Fibroblast of lung (primary cell): ENCODE measurements at regions not wholly inside any gene's neighbourhood (a gene's known extent, or its start where the extent isn't known, plus 50 kb on each side); places are given as distances from the start of the nearest gene placed in this dataset.

Experiments
- DNase-seq, 2 donors: peaks; one replicate each; pipeline versions ENCODE4 v3.0.0 to v3.0.0-alpha.2; 2010; ENCODE audit warnings: low read depth in 2 of 2
- H2AFZ ChIP-seq: 2 replicates; pipeline ENCODE4 v1.5.1; 2012; ENCODE audit warnings: low read length, control low read depth, inconsistent platforms
- H3K27ac ChIP-seq: 2 replicates; pipeline ENCODE4 v1.5.1; 2011; ENCODE audit warnings: low read length, control low read depth; ENCODE audit not compliant: insufficient read depth
- H3K27me3 ChIP-seq: 2 replicates; pipeline ENCODE4 v1.5.1; 2011; ENCODE audit warnings: mild to moderate bottlenecking, low read length; ENCODE audit not compliant: control insufficient read depth, insufficient read depth
- H3K36me3 ChIP-seq: 2 replicates; pipeline ENCODE4 v1.5.1; 2011; ENCODE audit warnings: low read length; ENCODE audit not compliant: control insufficient read depth, insufficient read depth
- H3K4me1 ChIP-seq: 2 replicates; pipeline ENCODE4 v1.5.1; 2011; ENCODE audit warnings: low read length; ENCODE audit not compliant: control insufficient read depth, insufficient read depth; ENCODE audit errors: extremely low read depth
- H3K4me2 ChIP-seq: 2 replicates; pipeline ENCODE4 v1.5.1; 2011; ENCODE audit warnings: low read length, control low read depth; ENCODE audit not compliant: insufficient read depth; ENCODE audit errors: extremely low read depth
- H3K4me3 ChIP-seq, 4 experiments: fragments of 200-600 bp in 1 of 4; sonication (generic) in 1 of 4; replicated peaks in 1 of 4; 2 replicates each; pipeline ENCODE4 v1.5.1; 2011 to 2016; ENCODE audit warnings: low read length in 4 of 4, low read depth in 3 of 4, mild to moderate bottlenecking in 3 of 4, control low read depth in 2 of 4, inconsistent platforms in 1 of 4, mixed read lengths in 1 of 4; ENCODE audit not compliant: insufficient read depth in 1 of 4; ENCODE audit errors: control extremely low read depth in 1 of 4
- H3K79me2 ChIP-seq: 2 replicates; pipeline ENCODE4 v1.5.1; 2012; ENCODE audit warnings: mild to moderate bottlenecking, low read length, inconsistent platforms; ENCODE audit not compliant: control insufficient read depth, insufficient read depth
- H3K9ac ChIP-seq: 2 replicates; pipeline ENCODE4 v1.5.1; 2011; ENCODE audit warnings: mild to moderate bottlenecking, low read length, control low read depth; ENCODE audit not compliant: insufficient read depth
- H3K9me3 ChIP-seq: 2 replicates; pipeline ENCODE4 v1.5.1; 2012; ENCODE audit warnings: low read depth, low read length; ENCODE audit not compliant: control insufficient read depth, insufficient read depth
- H4K20me1 ChIP-seq: 2 replicates; pipeline ENCODE4 v1.5.1; 2011; ENCODE audit warnings: low read length; ENCODE audit not compliant: control insufficient read depth, insufficient read depth; ENCODE audit errors: extremely low read depth
- EZH2 ChIP-seq: IDR thresholded peaks from 2 replicates; pipeline ENCODE4 v1.5.1; 2012; ENCODE audit warnings: low read length, control low read depth, mild to moderate bottlenecking; ENCODE audit errors: missing control alignments
- TF ChIP-seq, protein P1 (sequence below), 2 donors: IDR thresholded peaks in 1 of 2; conservative IDR thresholded peaks in 1 of 2; 1 replicate in 1 of 2; 2 replicates in 1 of 2; pipeline ENCODE4 v1.5.1; 2011 to 2012; ENCODE audit warnings: low read length in 2 of 2, control low read depth in 1 of 2, inconsistent platforms in 1 of 2, low read depth in 1 of 2, mild to moderate bottlenecking in 1 of 2

DNA sequence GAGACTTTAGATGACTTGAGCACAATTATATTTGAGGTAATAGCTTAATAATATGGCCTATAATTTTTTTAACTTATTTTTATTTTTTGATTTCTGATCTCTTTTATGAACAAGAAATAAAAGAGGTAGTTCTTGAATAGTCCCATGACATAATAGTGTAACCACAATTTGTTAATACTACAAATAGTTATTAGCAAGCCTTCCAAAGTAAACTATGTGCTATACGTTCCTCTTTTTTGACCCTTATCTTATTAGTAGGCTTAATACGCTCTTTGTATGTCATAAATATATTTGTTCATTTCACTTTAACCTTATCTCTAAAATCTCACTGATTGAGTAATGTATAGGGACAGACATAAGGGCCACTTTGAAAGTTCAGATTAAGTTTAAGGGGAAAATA, 78.7 kb upstream of the NR4A3 start:
- no peak for DNase-seq
- Histone ChIP-seq H3K9ac (no peak overlapping the region), H3K27me3 (no peaks in the 10 kb centered on the region), H3K9me3 (no peaks in the 10 kb centered on the region), H3K4me1 (no peaks in the 10 kb centered on the region), H3K79me2 (no peaks in the 10 kb centered on the region), H3K4me3 (no peak overlapping the region), H4K20me1 (no peaks in the 10 kb centered on the region), H3K27ac (no peak overlapping the region), H3K4me2 (no peak overlapping the region), H3K36me3 (no peaks in the 10 kb centered on the region), H2AFZ (no peak overlapping the region)
- no peak for TF ChIP-seq EZH2
- TF ChIP-seq, protein P1, sequence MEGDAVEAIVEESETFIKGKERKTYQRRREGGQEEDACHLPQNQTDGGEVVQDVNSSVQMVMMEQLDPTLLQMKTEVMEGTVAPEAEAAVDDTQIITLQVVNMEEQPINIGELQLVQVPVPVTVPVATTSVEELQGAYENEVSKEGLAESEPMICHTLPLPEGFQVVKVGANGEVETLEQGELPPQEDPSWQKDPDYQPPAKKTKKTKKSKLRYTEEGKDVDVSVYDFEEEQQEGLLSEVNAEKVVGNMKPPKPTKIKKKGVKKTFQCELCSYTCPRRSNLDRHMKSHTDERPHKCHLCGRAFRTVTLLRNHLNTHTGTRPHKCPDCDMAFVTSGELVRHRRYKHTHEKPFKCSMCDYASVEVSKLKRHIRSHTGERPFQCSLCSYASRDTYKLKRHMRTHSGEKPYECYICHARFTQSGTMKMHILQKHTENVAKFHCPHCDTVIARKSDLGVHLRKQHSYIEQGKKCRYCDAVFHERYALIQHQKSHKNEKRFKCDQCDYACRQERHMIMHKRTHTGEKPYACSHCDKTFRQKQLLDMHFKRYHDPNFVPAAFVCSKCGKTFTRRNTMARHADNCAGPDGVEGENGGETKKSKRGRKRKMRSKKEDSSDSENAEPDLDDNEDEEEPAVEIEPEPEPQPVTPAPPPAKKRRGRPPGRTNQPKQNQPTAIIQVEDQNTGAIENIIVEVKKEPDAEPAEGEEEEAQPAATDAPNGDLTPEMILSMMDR (conservative IDR thresholded peaks at IDR 0.05 in 1 of 2, IDR thresholded peaks at IDR 0.05 in 1 of 2; ENCODE audit: low read depth in 1 of 2, low read length in 2 of 2), result no peak

DNA sequence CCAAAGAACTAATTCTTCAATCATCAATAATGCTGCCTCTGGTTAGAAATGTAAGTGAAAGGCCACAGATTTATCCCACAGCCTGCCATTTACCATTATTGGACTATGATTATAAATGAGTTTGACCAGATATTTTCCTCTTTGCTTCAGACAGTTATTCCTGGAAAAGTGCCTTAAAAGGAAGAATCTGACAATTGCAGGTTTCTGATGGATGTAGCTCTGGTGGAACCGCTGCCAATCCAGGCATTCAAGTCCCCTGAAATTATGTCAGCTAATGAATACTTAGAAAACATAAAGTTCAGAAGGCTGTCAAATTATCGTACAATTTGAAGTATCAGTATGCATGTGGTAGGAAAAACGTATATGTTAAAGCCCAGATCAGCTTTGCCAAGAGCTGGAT, 78.2 kb upstream of the NR4A3 start:
- no peak for TF ChIP-seq EZH2
- TF ChIP-seq, protein P1 (conservative IDR thresholded peaks at IDR 0.05 in 1 of 2, IDR thresholded peaks at IDR 0.05 in 1 of 2; ENCODE audit: low read depth in 1 of 2, low read length in 2 of 2), result no peak
- Histone ChIP-seq H3K9ac (no peak overlapping the region), H3K79me2 (no peaks in the 10 kb centered on the region), H2AFZ (no peak overlapping the region), H3K4me3 (no peak overlapping the region), H3K27ac (no peak overlapping the region), H3K4me1 (no peaks in the 10 kb centered on the region), H3K9me3 (no peaks in the 10 kb centered on the region), H3K27me3 (no peaks in the 10 kb centered on the region), H3K36me3 (no peaks in the 10 kb centered on the region), H4K20me1 (no peaks in the 10 kb centered on the region), H3K4me2 (no peak overlapping the region)
- no peak for DNase-seq

DNA sequence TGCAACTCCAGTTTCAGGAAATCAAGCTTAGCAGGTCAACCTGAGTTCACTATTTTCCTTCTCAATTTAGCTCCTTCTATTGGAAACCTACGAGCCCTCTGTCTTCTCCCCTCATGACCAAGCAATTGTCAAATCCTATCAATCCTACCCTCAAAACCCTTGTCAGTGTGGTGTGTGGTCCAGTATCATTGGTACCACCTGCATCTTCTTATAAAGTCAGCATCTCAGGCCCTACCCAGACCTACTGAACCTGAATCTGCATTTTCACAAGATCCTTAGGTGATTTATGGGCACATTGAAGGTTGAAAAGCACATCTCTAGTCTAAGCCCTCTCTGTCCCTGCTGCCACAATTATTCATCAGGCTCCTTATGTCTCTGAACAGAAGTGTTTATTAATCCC, 77.6 kb upstream of the NR4A3 start:
- H3K9ac ChIP-seq, result no peak overlapping the region
- no peaks in the 10 kb centered on the region for H3K79me2 ChIP-seq
- H4K20me1 ChIP-seq, result no peaks in the 10 kb centered on the region
- H3K9me3 ChIP-seq, result no peaks in the 10 kb centered on the region
- H3K27ac ChIP-seq, result no peak overlapping the region
- DNase-seq, result no peak
- no peak overlapping the region for H3K4me3 ChIP-seq
- no peaks in the 10 kb centered on the region for H3K4me1 ChIP-seq
- TF ChIP-seq, protein P1 (conservative IDR thresholded peaks at IDR 0.05 in 1 of 2, IDR thresholded peaks at IDR 0.05 in 1 of 2; ENCODE audit: low read depth in 1 of 2, low read length in 2 of 2), result no peak
- TF ChIP-seq EZH2, result no peak
- no peak overlapping the region for H2AFZ ChIP-seq
- H3K36me3 ChIP-seq, result no peaks in the 10 kb centered on the region
- H3K27me3 ChIP-seq, result no peaks in the 10 kb centered on the region
- H3K4me2 ChIP-seq, result no peak overlapping the region
